Kidney epithelial cell (primary cell): ENCODE measurements at regions not wholly inside any gene's neighbourhood (a gene's known extent, or its start where the extent isn't known, plus 50 kb on each side); places are given as distances from the start of the nearest gene placed in this dataset.

ENCODE experiments used
- DNase-seq: peaks from one replicate; pipeline ENCODE4 v3.0.0-alpha.2; 2010; ENCODE audit warnings: low read depth
- H3K27me3 ChIP-seq: 2 replicates; pipeline ENCODE4 v1.6.0; 2011; ENCODE audit warnings: low read length; ENCODE audit not compliant: control insufficient read depth, insufficient read depth
- H3K36me3 ChIP-seq: 2 replicates; pipeline ENCODE4 v1.5.1; 2011; ENCODE audit warnings: low read length; ENCODE audit not compliant: control insufficient read depth, insufficient read depth
- H3K4me3 ChIP-seq: 2 replicates; pipeline ENCODE4 v1.5.1; 2011; ENCODE audit warnings: low read depth, mild to moderate bottlenecking, control low read depth, low read length
- TF ChIP-seq, protein P1 (sequence below): IDR thresholded peaks from 2 replicates; pipeline ENCODE4 v1.5.1; 2011; ENCODE audit warnings: mild to moderate bottlenecking, moderate library complexity, low read length, control low read depth, inconsistent platforms; ENCODE audit not compliant: insufficient read depth, poor library complexity, severe bottlenecking

GRCh38 chr14:22159099-22159498 is 429.9 kb downstream of the DAD1 start:
- H3K4me3 ChIP-seq = no peak overlapping the region
- TF ChIP-seq, protein P1, sequence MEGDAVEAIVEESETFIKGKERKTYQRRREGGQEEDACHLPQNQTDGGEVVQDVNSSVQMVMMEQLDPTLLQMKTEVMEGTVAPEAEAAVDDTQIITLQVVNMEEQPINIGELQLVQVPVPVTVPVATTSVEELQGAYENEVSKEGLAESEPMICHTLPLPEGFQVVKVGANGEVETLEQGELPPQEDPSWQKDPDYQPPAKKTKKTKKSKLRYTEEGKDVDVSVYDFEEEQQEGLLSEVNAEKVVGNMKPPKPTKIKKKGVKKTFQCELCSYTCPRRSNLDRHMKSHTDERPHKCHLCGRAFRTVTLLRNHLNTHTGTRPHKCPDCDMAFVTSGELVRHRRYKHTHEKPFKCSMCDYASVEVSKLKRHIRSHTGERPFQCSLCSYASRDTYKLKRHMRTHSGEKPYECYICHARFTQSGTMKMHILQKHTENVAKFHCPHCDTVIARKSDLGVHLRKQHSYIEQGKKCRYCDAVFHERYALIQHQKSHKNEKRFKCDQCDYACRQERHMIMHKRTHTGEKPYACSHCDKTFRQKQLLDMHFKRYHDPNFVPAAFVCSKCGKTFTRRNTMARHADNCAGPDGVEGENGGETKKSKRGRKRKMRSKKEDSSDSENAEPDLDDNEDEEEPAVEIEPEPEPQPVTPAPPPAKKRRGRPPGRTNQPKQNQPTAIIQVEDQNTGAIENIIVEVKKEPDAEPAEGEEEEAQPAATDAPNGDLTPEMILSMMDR = no peak
- no peaks in the 10 kb centered on the region for H3K27me3 ChIP-seq
- no peaks in the 10 kb centered on the region for H3K36me3 ChIP-seq
- peak; percentile 65 for DNase-seq

- TF ChIP-seq, protein P1 = no peak
- Histone ChIP-seq H3K36me3 (no peaks in the 10 kb centered on the region), H3K27me3 (no peaks in the 10 kb centered on the region), H3K4me3 (no peak overlapping the region)
- no peak for DNase-seq
Measured at GRCh38 chr14:22158560-22158959, 430.5 kb downstream of the DAD1 start.

GRCh38 chr14:22155571-22155970 is 433.5 kb downstream of the DAD1 start:
- H3K27me3 ChIP-seq = no peaks in the 10 kb centered on the region
- no peak overlapping the region for H3K4me3 ChIP-seq
- DNase-seq = no peak
- TF ChIP-seq, protein P1 = no peak
- no peaks in the 10 kb centered on the region for H3K36me3 ChIP-seq

DNA sequence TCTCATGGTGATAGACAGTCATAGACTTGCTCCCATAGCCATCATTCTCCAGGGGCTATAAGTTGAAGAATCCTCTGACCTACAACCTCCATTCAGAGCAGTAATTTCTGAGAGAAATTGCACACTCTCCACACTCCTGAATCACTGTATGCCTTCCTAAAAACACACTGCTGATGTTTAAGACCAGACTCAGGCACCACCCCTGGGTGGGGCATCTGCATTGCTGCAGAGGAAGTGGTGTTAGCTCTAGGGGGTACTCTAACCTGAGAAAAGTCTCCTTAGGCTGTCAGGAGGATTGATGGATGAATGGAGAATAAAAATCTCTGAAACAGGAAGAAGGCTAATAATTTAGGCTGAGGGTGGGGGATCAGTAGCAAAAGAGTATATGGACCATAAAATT is 436.1 kb downstream of the DAD1 start:
- DNase-seq = no peak
- H3K27me3 ChIP-seq = no peaks in the 10 kb centered on the region
- TF ChIP-seq, protein P1 = no peak
- H3K36me3 ChIP-seq = no peaks in the 10 kb centered on the region
- no peak overlapping the region for H3K4me3 ChIP-seq

DNA sequence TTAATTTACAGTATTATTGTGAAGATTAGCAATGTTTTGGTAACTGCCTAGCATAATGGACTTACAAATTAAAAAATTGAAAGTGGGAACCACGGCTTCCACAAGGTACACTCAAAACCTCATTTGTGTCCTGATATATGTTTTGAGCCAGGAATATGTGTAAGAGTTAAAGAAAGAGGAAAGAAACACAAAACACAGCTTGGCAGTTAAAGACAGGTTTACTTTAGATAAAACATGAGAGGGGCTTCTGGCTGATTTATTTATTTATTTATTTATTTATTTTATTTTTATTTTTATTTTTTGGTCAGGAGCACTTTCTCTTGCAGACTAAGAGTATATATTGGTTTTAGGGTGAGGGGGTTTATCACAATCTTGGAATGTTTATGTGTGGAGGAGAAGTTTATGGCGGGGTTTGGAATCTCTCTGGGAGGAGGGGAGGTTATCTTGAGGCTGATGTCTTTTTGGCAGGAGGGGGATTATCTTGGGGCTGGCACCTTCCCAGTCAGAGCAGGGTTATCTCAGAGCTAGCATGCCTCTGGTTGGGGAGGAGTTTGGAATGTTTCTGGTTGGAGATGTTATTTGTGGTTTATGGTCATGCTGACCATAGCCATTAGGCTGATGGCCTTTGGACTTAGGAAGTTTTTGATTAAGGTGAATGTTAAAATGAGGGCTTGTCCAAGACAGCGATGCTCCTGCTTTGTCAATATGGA is 436.7 kb downstream of the DAD1 start:
- TF ChIP-seq, protein P1 = no peak
- DNase-seq = no peak
- no peak overlapping the region for H3K4me3 ChIP-seq
- H3K36me3 ChIP-seq = no peaks in the 10 kb centered on the region
- no peaks in the 10 kb centered on the region for H3K27me3 ChIP-seq

- Histone ChIP-seq H3K4me3 (no peak overlapping the region), H3K36me3 (no peaks in the 10 kb centered on the region), H3K27me3 (no peaks in the 10 kb centered on the region)
- TF ChIP-seq, protein P1 = no peak
- DNase-seq = no peak
Measured at GRCh38 chr14:22151121-22151520, 437.9 kb downstream of the DAD1 start.
